ENCODE measurements at regions not wholly inside any gene's neighbourhood (a gene's known extent, or its start where the extent isn't known, plus 50 kb on each side); places are given as distances from the start of the nearest gene placed in this dataset.

DNA sequence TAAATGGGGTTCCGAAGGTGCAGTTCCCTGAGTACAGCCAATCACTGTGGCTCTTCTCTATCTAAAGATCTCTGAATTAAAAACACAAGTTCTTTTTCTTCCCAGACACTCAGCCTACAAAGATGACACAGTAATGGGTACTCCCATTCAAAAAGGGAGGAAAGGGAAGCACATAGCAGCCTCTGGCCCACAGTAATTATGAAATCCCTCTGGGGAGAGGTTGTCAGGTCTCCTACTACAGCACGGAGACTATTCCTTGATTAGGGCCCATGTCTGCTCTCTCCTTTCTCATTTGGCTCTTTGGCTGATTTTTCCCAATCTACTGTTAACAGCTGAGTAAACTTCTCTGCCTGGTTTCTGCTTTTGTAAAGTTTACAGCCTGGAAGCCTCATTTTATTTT is 62.0 kb upstream of the RANBP3L start:
- H3K27me3 Mint-ChIP-seq (ENCODE audit: insufficient read depth, low read depth), result no peaks in the 10 kb centered on the region
- H3K9ac ChIP-seq, result no peak overlapping the region
- DNase-seq (ENCODE audit: low spot score), result no peak

DNA sequence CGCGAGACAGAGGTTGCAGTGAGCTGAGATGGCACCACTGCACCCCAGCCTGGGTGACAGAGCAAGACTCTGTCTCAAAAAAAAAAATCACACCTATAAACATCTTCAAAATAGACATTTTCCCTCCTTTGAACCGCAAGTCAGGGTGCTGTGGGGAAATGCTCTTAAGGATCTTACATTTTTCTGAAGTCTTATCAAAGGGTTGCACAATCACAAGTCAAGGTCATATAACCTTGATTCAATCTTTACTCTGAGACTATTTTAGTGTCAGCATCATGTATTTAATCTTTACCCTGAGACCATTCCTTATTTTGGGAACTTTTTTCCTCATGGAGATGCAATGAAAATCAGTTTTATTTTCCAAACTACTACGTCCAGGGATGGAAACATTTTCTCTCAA is 62.8 kb upstream of the RANBP3L start:
- Histone ChIP-seq H3K9ac (no peak overlapping the region), H3K27me3 (no peaks in the 10 kb centered on the region), H3K36me3 (no peaks in the 10 kb centered on the region), H3K27ac (no peak overlapping the region), H3K4me2 (no peak overlapping the region), H4K20me1 (ENCODE audit: low read depth) (no peaks in the 10 kb centered on the region), H3F3A (ENCODE audit: low read depth) (no peaks in the 10 kb centered on the region), H3K79me2 (ENCODE audit: low read depth) (no peaks in the 10 kb centered on the region), H3K4me3 (no peak overlapping the region), H2AFZ (replicated peaks) (no peak overlapping the region), H3K4me1 (peaks cover 8% of the 10 kb centered on the region), H3K9me3 (ENCODE audit: low read depth) (no peaks in the 10 kb centered on the region)
- no peak overlapping the region for H3K4me3 Mint-ChIP-seq
- H3K27me3 Mint-ChIP-seq (ENCODE audit: insufficient read depth, low read depth), result no peaks in the 10 kb centered on the region
- H3K9me3 Mint-ChIP-seq, result no peaks in the 10 kb centered on the region
- no peak for DNase-seq (ENCODE audit: low spot score)
- TF ChIP-seq EZH2phosphoT487 (IDR thresholded peaks at IDR 0.05) (no peak), EZH2 (IDR thresholded peaks at IDR 0.05) (no peak)
- TF ChIP-seq, protein P1, sequence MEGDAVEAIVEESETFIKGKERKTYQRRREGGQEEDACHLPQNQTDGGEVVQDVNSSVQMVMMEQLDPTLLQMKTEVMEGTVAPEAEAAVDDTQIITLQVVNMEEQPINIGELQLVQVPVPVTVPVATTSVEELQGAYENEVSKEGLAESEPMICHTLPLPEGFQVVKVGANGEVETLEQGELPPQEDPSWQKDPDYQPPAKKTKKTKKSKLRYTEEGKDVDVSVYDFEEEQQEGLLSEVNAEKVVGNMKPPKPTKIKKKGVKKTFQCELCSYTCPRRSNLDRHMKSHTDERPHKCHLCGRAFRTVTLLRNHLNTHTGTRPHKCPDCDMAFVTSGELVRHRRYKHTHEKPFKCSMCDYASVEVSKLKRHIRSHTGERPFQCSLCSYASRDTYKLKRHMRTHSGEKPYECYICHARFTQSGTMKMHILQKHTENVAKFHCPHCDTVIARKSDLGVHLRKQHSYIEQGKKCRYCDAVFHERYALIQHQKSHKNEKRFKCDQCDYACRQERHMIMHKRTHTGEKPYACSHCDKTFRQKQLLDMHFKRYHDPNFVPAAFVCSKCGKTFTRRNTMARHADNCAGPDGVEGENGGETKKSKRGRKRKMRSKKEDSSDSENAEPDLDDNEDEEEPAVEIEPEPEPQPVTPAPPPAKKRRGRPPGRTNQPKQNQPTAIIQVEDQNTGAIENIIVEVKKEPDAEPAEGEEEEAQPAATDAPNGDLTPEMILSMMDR (IDR thresholded peaks at IDR 0.05), result no peak
- peaks cover 17% of the 10 kb centered on the region for H3K4me1 Mint-ChIP-seq
- H3K27ac Mint-ChIP-seq, result no peak overlapping the region
- no peaks in the 10 kb centered on the region for H3K36me3 Mint-ChIP-seq

More for the DNA sequence above, 62.0 kb upstream of the RANBP3L start:
- no peak overlapping the region for H2AFZ ChIP-seq (replicated peaks)
- Mint-ChIP-seq H3K9me3 (no peaks in the 10 kb centered on the region), H3K27ac (no peak overlapping the region), H3K36me3 (no peaks in the 10 kb centered on the region), H3K4me3 (no peak overlapping the region), H3K4me1 (peaks cover 24% of the 10 kb centered on the region)
- no peaks in the 10 kb centered on the region for H3K79me2 ChIP-seq (ENCODE audit: low read depth)
- no peak overlapping the region for H3K4me3 ChIP-seq
- TF ChIP-seq EZH2 (IDR thresholded peaks at IDR 0.05), result no peak
- TF ChIP-seq, protein P1 (IDR thresholded peaks at IDR 0.05), result no peak
- no peaks in the 10 kb centered on the region for H3F3A ChIP-seq (ENCODE audit: low read depth)
- H3K4me2 ChIP-seq, result no peak overlapping the region
- H3K36me3 ChIP-seq, result no peaks in the 10 kb centered on the region
- H3K9me3 ChIP-seq (ENCODE audit: low read depth), result no peaks in the 10 kb centered on the region
- no peaks in the 10 kb centered on the region for H4K20me1 ChIP-seq (ENCODE audit: low read depth)
- no peaks in the 10 kb centered on the region for H3K27me3 ChIP-seq
- H3K4me1 ChIP-seq, result peaks cover 15% of the 10 kb centered on the region
- H3K27ac ChIP-seq, result no peak overlapping the region

DNA sequence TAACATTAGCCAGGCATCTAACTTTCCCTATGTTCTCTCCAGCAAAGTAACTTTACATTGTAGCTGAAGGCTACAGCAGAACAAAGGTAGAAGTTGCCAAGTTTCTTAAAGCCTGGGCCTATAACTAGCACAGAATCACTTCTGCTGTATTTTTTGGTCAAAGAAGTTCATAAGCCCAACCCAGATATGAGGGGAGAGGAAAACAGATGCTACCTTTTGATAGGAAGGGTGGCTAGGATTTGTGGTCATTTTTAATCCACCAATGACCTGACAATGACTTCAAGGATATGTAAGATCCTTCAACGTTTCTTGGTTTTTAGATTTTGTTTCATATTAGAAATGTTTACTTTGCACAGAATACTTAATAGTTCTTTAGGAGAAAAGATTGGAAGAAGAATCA is 64.2 kb upstream of the RANBP3L start:
- H3K27me3 ChIP-seq, result no peaks in the 10 kb centered on the region
- no peaks in the 10 kb centered on the region for H3K36me3 Mint-ChIP-seq
- no peak overlapping the region for H3K27ac Mint-ChIP-seq
- no peak overlapping the region for H3K9ac ChIP-seq
- H3K36me3 ChIP-seq, result no peaks in the 10 kb centered on the region
- DNase-seq (ENCODE audit: low spot score), result no peak
- H3K27me3 Mint-ChIP-seq (ENCODE audit: insufficient read depth, low read depth), result peaks cover 5% of the 10 kb centered on the region
- no peaks in the 10 kb centered on the region for H4K20me1 ChIP-seq (ENCODE audit: low read depth)
- H3K4me3 Mint-ChIP-seq, result no peak overlapping the region
- H3K9me3 ChIP-seq (ENCODE audit: low read depth), result no peaks in the 10 kb centered on the region
- H3K27ac ChIP-seq, result no peak overlapping the region
- no peaks in the 10 kb centered on the region for H3F3A ChIP-seq (ENCODE audit: low read depth)
- peaks cover 3% of the 10 kb centered on the region for H3K4me1 Mint-ChIP-seq
- no peak for TF ChIP-seq EZH2 (IDR thresholded peaks at IDR 0.05)
- no peaks in the 10 kb centered on the region for H3K4me1 ChIP-seq
- no peak overlapping the region for H3K4me3 ChIP-seq
- no peaks in the 10 kb centered on the region for H3K9me3 Mint-ChIP-seq
- H3K4me2 ChIP-seq, result no peak overlapping the region
- H3K79me2 ChIP-seq (ENCODE audit: low read depth), result no peaks in the 10 kb centered on the region
- no peak overlapping the region for H2AFZ ChIP-seq (replicated peaks)

DNA sequence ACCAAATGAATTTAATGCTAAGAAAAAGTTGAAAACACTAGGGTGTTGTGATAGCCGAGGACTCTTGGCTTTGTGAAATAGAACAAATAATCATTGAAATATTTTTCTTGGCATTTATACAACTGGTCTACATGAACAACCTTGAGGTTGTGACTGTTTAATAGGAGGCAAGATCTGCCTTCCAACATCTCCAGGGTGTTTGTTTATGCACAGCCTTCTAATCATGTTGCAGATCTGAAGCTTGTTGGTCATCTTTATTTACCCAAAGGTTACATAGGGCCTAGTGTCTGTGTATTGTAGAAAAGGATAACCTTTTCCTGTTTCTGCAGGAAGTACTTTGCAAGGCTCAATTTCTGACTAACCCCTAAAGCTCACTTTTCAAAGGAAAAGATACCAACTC is 65.2 kb upstream of the RANBP3L start:
- Histone ChIP-seq H3K4me3 (no peak overlapping the region), H3K27me3 (no peaks in the 10 kb centered on the region), H3K4me2 (no peak overlapping the region), H3K9me3 (ENCODE audit: low read depth) (no peaks in the 10 kb centered on the region), H3K27ac (no peak overlapping the region), H3K36me3 (no peaks in the 10 kb centered on the region), H3K4me1 (no peaks in the 10 kb centered on the region), H3K9ac (no peak overlapping the region), H2AFZ (replicated peaks) (no peak overlapping the region), H3F3A (ENCODE audit: low read depth) (no peaks in the 10 kb centered on the region), H4K20me1 (ENCODE audit: low read depth) (no peaks in the 10 kb centered on the region), H3K79me2 (ENCODE audit: low read depth) (no peaks in the 10 kb centered on the region)
- H3K27me3 Mint-ChIP-seq (ENCODE audit: insufficient read depth, low read depth), result peaks cover 5% of the 10 kb centered on the region
- no peak for DNase-seq (ENCODE audit: low spot score)
- no peaks in the 10 kb centered on the region for H3K9me3 Mint-ChIP-seq
- H3K4me3 Mint-ChIP-seq, result no peak overlapping the region
- no peaks in the 10 kb centered on the region for H3K36me3 Mint-ChIP-seq
- H3K27ac Mint-ChIP-seq, result no peak overlapping the region
- H3K4me1 Mint-ChIP-seq, result peaks cover 3% of the 10 kb centered on the region
- TF ChIP-seq EZH2 (IDR thresholded peaks at IDR 0.05) (no peak), EZH2phosphoT487 (IDR thresholded peaks at IDR 0.05) (no peak)
- TF ChIP-seq, protein P1 (IDR thresholded peaks at IDR 0.05), result no peak

Data from neural progenitor cell (in vitro differentiated cells).